Spleen (tissue), 7 donors: ENCODE measurements at regions not wholly inside any gene's neighbourhood (a gene's known extent, or its start where the extent isn't known, plus 50 kb on each side); places are given as distances from the start of the nearest gene placed in this dataset.

Source experiments
- POLR2A ChIP-seq, 3 donors: fragments of 450-650 bp; IDR thresholded peaks; one replicate each; pipeline ENCODE4 v1.5.1; 2017; ENCODE audit warnings: antibody characterized with exemption in 3 of 3, mild to moderate bottlenecking in 1 of 3
- TF ChIP-seq, protein P1 (sequence below), 11 experiments: fragments of 200-600 bp in 7 of 11; fragments of 450-650 bp in 4 of 11; sonication (generic) in 4 of 11; IDR thresholded peaks in 8 of 11; conservative IDR thresholded peaks in 3 of 11; 1 replicate in 7 of 11; 2 replicates in 4 of 11; pipeline versions ENCODE4 v1.4.0 to v1.8.0; 2016 to 2021; ENCODE audit warnings: antibody characterized with exemption in 11 of 11, inconsistent platforms in 4 of 11, mild to moderate bottlenecking in 1 of 11
- donor health status: DM: no; HTN: no; CAD: no; lungs with moderate emphysema.
- donor health status: DM: no; HTN: no; CAD: no.
- donor health status: DM: no; HTN: no; CAD: no.

DNA sequence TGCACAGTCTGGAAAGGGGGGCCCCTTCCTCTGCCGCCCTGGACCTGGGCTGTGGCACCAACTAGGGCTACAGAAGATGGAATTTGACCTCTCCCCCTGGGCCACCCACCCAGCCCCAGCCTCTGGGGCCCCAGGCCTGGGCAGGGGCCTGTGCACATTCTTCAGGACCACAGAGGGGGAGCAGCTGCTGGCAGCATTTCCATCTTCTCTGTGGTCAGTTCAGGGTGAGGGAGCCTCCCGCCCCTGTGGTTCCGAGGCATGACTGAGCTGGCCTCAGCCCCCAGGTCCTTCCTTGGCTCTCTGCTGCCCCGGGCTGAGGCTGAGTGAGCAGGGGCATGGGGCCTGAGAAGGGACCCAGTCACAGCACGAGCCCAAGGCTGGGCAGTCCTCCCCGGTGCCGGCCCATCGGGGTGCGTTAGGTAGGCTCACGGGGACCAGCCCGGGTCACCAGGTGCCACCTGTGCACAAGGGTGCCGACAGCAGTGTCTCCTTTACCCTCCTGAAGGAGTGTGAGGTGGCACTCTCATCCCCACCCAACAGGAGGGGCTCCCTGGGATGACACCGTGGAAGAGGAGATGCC is 63.2 kb downstream of the UNCX start:
- TF ChIP-seq, protein P1, sequence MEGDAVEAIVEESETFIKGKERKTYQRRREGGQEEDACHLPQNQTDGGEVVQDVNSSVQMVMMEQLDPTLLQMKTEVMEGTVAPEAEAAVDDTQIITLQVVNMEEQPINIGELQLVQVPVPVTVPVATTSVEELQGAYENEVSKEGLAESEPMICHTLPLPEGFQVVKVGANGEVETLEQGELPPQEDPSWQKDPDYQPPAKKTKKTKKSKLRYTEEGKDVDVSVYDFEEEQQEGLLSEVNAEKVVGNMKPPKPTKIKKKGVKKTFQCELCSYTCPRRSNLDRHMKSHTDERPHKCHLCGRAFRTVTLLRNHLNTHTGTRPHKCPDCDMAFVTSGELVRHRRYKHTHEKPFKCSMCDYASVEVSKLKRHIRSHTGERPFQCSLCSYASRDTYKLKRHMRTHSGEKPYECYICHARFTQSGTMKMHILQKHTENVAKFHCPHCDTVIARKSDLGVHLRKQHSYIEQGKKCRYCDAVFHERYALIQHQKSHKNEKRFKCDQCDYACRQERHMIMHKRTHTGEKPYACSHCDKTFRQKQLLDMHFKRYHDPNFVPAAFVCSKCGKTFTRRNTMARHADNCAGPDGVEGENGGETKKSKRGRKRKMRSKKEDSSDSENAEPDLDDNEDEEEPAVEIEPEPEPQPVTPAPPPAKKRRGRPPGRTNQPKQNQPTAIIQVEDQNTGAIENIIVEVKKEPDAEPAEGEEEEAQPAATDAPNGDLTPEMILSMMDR (IDR thresholded peaks at IDR 0.05 in 8 of 11, conservative IDR thresholded peaks at IDR 0.05 in 3 of 11), result no peak
- TF ChIP-seq POLR2A (IDR thresholded peaks at IDR 0.05), result no peak
